Transverse colon (tissue), 4 donors: ENCODE measurements at regions not wholly inside any gene's neighbourhood (a gene's known extent, or its start where the extent isn't known, plus 50 kb on each side); places are given as distances from the start of the nearest gene placed in this dataset.
"Not testable (repeated sequence)": the region's sequence is repeated elsewhere in the genome, so short reads cannot be mapped to it uniquely, and the experiment has no call there.

Experiments
- DNase-seq: peaks from one replicate; pipeline ENCODE4 v3.0.0-alpha.2; 2019
- H3K27ac ChIP-seq, 4 donors: fragments of 200-600 bp; sonication (generic); 2 replicates each; pipeline ENCODE4 v1.5.1; 2016 to 2018; ENCODE audit warnings: inconsistent platforms in 4 of 4
- H3K27me3 ChIP-seq: fragments of 200-600 bp; sonication (generic); 2 replicates; pipeline ENCODE4 v1.5.1; 2017; ENCODE audit warnings: inconsistent platforms
- H3K36me3 ChIP-seq, 4 donors: fragments of 200-600 bp; sonication (generic); 2 replicates each; pipeline ENCODE4 v1.5.1; 2017 to 2019; ENCODE audit warnings: inconsistent platforms in 4 of 4
- H3K4me1 ChIP-seq, 4 donors: fragments of 200-600 bp; sonication (generic); 2 replicates each; pipeline ENCODE4 v1.5.1; 2017 to 2020; ENCODE audit warnings: inconsistent platforms in 4 of 4
- H3K4me3 ChIP-seq, 4 donors: fragments of 200-600 bp; sonication (generic); 1 replicate in 1 of 4; 2 replicates in 3 of 4; pipeline versions ENCODE4 v1.5.1 to v1.6.1; 2017 to 2019; ENCODE audit warnings: inconsistent platforms in 4 of 4
- H3K9me3 ChIP-seq, 2 donors: fragments of 200-600 bp; sonication (generic); 2 replicates each; pipeline ENCODE4 v1.5.1; 2017 to 2019; ENCODE audit warnings: inconsistent platforms in 2 of 2
- EP300 ChIP-seq: sonication (generic); formaldehyde crosslinking; IDR thresholded peaks from one replicate; pipeline ENCODE4 v1.6.1; 2017; ENCODE audit warnings: antibody characterized with exemption, low read depth
- POLR2A ChIP-seq: fragments of 450-650 bp; IDR thresholded peaks from one replicate; pipeline ENCODE4 v1.6.1; 2016; ENCODE audit warnings: antibody characterized with exemption, mild to moderate bottlenecking, moderate library complexity
- POLR2AphosphoS5 ChIP-seq, 3 donors: sonication (generic); formaldehyde crosslinking; IDR thresholded peaks; one replicate each; pipeline ENCODE4 v1.6.1; 2016; ENCODE audit warnings: antibody characterized with exemption in 3 of 3
- WGBS, 2 donors: methylation state at CpG; one replicate each; pipeline ENCODE4 v1.1.5; 2018; ENCODE audit warnings: low coverage in 1 of 2; 5-methylcytosine and 5-hydroxymethylcytosine counted together
- in situ Hi-C, 4 donors: fragments of 200-750 bp; cut with MboI; loops; one replicate each; pipeline versions ENCODE4 v1.15.0 to v1.15.1; 2017; ENCODE audit warnings: low sequenced_read_pairs in 3 of 4, low pct_ligation_motif_present in 1 of 4, low pct_unique_long_range_greater_than_20kb in 1 of 4
- intact Hi-C: fragments of 100-400 bp; cut with DNase I; formaldehyde crosslinking; loops from one replicate; pipeline ENCODE4 v1.15.1; 2023; ENCODE audit warnings: low total_unique reads
- TF ChIP-seq, protein P1 (sequence below), 5 experiments: fragments of 200-600 bp in 3 of 5; fragments of 450-650 bp in 2 of 5; sonication (generic) in 3 of 5; IDR thresholded peaks; 1 replicate in 2 of 5; 2 replicates in 3 of 5; pipeline ENCODE4 v1.5.1; 2016 to 2017; ENCODE audit warnings: antibody characterized with exemption in 5 of 5, inconsistent platforms in 3 of 5, mild to moderate bottlenecking in 2 of 5, moderate library complexity in 1 of 5

DNA sequence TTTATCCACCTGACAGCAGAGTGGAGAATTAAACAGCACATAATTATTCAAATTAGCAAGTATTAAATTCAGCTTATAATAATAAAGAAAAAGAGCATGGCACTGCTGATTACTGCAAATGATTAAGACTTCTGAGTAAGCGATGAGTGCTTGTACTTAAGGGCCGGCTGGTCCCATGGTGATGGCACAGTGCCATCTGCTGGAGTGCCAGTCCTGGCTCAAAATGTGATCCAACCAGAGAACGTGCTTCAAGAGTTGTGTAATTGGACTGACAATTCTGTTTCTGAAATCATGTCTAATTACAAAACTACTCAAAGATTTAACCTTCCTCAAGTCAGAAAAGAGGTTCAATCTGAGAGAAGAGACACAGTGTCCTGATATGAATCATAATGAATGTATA lies 181.6 kb upstream of the RGS17 start:
- H3K4me1 ChIP-seq: no peaks in the 10 kb centered on the region
- in situ Hi-C loops (no loop called here), intact Hi-C loops (no loop called here)
- no peaks in the 10 kb centered on the region for H3K9me3 ChIP-seq
- no peaks in the 10 kb centered on the region for H3K27me3 ChIP-seq
- peak; percentile 12 for DNase-seq
- no peak overlapping the region for H3K27ac ChIP-seq
- H3K4me3 ChIP-seq: no peak overlapping the region
- no peaks in the 10 kb centered on the region for H3K36me3 ChIP-seq
- 13 to 24% methylated on average over 3 of the region's 3 CpGs for WGBS, 2 donors
- TF ChIP-seq, protein P1, sequence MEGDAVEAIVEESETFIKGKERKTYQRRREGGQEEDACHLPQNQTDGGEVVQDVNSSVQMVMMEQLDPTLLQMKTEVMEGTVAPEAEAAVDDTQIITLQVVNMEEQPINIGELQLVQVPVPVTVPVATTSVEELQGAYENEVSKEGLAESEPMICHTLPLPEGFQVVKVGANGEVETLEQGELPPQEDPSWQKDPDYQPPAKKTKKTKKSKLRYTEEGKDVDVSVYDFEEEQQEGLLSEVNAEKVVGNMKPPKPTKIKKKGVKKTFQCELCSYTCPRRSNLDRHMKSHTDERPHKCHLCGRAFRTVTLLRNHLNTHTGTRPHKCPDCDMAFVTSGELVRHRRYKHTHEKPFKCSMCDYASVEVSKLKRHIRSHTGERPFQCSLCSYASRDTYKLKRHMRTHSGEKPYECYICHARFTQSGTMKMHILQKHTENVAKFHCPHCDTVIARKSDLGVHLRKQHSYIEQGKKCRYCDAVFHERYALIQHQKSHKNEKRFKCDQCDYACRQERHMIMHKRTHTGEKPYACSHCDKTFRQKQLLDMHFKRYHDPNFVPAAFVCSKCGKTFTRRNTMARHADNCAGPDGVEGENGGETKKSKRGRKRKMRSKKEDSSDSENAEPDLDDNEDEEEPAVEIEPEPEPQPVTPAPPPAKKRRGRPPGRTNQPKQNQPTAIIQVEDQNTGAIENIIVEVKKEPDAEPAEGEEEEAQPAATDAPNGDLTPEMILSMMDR (IDR thresholded peaks at IDR 0.05): peak in 2 of 5 experiments; percentile 14 to 22
- no peak for TF ChIP-seq POLR2A

DNA sequence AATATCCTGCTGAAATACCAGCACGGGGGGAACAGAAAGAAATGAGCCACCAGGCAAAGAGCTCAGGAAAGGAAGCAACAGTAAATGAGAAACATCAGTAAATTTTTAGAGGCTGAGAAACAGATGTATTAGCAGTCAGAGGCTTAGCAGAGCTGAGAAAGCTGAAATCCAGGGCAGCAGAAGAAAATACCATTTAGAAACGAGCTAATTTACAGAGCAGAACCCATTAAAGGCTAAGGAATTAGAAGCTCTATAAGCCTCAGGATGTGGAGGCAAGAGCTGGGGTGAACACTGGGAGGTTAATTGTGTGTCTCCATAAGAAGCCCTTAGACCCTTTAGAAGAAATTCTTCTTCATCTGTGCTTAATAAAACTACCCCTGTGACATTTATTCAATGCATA lies 178.6 kb upstream of the RGS17 start:
- Histone ChIP-seq H3K27me3 (no peaks in the 10 kb centered on the region), H3K4me1 (no peaks in the 10 kb centered on the region), H3K27ac (no peak overlapping the region), H3K36me3 (no peaks in the 10 kb centered on the region), H3K4me3 (no peak overlapping the region), H3K9me3 (no peaks in the 10 kb centered on the region)
- intact Hi-C loops (no loop called here), in situ Hi-C loops (no loop called here)
- TF ChIP-seq POLR2A (no peak), EP300 (no peak), POLR2AphosphoS5 (IDR thresholded peaks at IDR 0.05) (no peak)
- TF ChIP-seq, protein P1 (IDR thresholded peaks at IDR 0.05): no peak
- DNase-seq: no peak
- WGBS, 2 donors: 22 to 48% methylated on average over 2 of the region's 2 CpGs

DNA sequence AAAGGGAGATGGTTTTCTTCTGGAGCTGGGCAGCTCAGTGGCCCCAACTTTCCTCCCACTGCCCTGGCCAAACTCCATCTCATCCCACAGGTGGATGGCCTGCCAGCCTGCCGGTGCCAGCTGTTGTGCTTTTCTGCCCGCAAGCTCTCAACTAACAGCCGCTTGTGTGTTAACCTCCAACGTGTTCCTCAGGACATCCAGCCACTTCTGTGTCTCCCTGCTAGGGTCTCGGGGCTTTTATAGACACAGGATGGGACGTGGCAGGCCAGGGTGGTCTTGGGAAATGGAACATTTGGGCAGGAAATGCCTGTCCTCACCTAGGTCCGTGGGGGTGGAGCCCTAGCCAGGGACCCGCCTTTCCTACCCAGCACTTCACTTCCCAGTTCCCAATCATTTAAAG lies 171.1 kb upstream of the RGS17 start:
- in situ Hi-C loops: no loop called here

DNA sequence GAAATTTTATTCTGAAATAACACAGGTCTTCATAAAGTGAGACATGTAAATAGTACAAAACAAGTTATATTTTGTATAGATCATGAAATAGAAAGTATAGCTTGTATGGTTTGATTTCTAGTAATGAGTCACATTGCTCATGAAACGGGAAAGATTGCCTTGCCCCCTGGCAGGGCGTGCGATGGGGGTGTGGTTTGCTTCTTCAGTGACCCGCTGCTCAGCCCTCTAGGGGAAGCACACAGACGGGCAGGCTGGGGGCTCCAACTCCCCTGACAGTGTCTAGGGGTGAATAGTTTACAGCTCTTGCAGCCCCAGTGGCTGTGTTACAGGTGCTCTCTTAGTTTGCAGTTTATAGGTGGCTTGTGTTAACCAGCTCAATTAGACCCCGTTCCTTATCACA lies 170.5 kb upstream of the RGS17 start:
- no peak for DNase-seq
- no peaks in the 10 kb centered on the region for H3K27me3 ChIP-seq
- in situ Hi-C loops: no loop called here
- no peak overlapping the region for H3K27ac ChIP-seq
- no peaks in the 10 kb centered on the region for H3K36me3 ChIP-seq
- no peaks in the 10 kb centered on the region for H3K9me3 ChIP-seq
- intact Hi-C loops: no loop called here
- H3K4me1 ChIP-seq: no peaks in the 10 kb centered on the region
- H3K4me3 ChIP-seq: no peak overlapping the region
- TF ChIP-seq, protein P1 (IDR thresholded peaks at IDR 0.05): no peak
- 49% methylated on average over 6 of the region's 6 CpGs; no CpG with 5 or more reads in 1 of the 2 donors for WGBS, 2 donors

More for the DNA sequence above, 171.1 kb upstream of the RGS17 start:
- DNase-seq: no peak
- intact Hi-C loops: no loop called here
- H3K9me3 ChIP-seq: no peaks in the 10 kb centered on the region
- no peaks in the 10 kb centered on the region for H3K27me3 ChIP-seq
- H3K4me3 ChIP-seq: no peak overlapping the region
- no peak overlapping the region for H3K27ac ChIP-seq
- no peak for TF ChIP-seq POLR2AphosphoS5 (IDR thresholded peaks at IDR 0.05)
- TF ChIP-seq POLR2A: no peak
- TF ChIP-seq, protein P1 (IDR thresholded peaks at IDR 0.05): no peak
- TF ChIP-seq EP300: no peak
- no peaks in the 10 kb centered on the region for H3K4me1 ChIP-seq
- WGBS, 2 donors: 35 to 67% methylated on average over 2 to 8 of the region's 8 CpGs
- H3K36me3 ChIP-seq: no peaks in the 10 kb centered on the region

DNA sequence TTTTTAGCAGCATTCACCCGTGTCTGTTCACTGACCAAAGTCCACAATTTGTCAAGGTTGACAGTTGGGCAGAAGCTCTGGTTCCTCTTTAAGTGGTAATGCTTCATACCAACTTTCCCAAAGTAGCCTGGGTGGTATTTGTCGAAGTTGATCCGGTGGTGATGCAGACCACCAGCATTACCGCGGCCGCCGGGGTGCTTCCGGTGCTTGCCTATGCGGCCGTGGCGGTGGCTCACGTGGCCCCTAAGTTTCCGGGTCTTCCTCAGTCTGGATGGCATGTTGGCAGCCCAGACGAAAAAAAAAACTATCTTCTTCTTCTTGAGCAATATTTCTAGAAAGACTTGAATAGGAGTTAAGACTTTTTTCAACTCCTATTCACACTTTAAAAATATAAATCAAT lies 151.4 kb upstream of the RGS17 start:
- H3K36me3 ChIP-seq, H3K4me1 ChIP-seq, intact Hi-C loops, in situ Hi-C loops, H3K27ac ChIP-seq, DNase-seq, H3K9me3 ChIP-seq, H3K4me3 ChIP-seq, H3K27me3 ChIP-seq: not testable (repeated sequence)
- WGBS, 2 donors: 80 to 88% methylated on average over 3 to 14 of the region's 14 CpGs
